HG03460 (cell line): ENCODE measurements at regions not wholly inside any gene's neighbourhood (a gene's known extent, or its start where the extent isn't known, plus 50 kb on each side); places are given as distances from the start of the nearest gene placed in this dataset.
"Not testable (repeated sequence)": the region's sequence is repeated elsewhere in the genome, so short reads cannot be mapped to it uniquely, and the experiment has no call there.

Experiments used
- ATAC-seq: cut with Tn5 transposase; IDR thresholded peaks from one replicate; pipeline ENCODE4 v1.9.1; 2021; ENCODE audit not compliant: unreplicated experiment

- ATAC-seq: not testable (repeated sequence)
Measured at GRCh38 chr17:45585794-45586650, 95.5 kb upstream of the PLEKHM1 start.

- not testable (repeated sequence) for ATAC-seq
Measured at GRCh38 chr17:45586651-45586934, 96.1 kb upstream of the PLEKHM1 start.

GRCh38 chr17:45592433-45592923 lies 102.0 kb upstream of the PLEKHM1 start:
- not testable (repeated sequence) for ATAC-seq

GRCh38 chr17:45596347-45596746 lies 105.8 kb upstream of the PLEKHM1 start:
- ATAC-seq: not testable (repeated sequence)

- not testable (repeated sequence) for ATAC-seq
Measured at GRCh38 chr17:45600052-45601012, 109.8 kb upstream of the PLEKHM1 start.

GRCh38 chr17:45601013-45601412 lies 110.5 kb upstream of the PLEKHM1 start:
- ATAC-seq: not testable (repeated sequence)

GRCh38 chr17:45601605-45602539 lies 111.4 kb upstream of the PLEKHM1 start:
- not testable (repeated sequence) for ATAC-seq

GRCh38 chr17:45605751-45606150 lies 115.2 kb upstream of the PLEKHM1 start:
- ATAC-seq: not testable (repeated sequence)

GRCh38 chr17:45619984-45620405 lies 129.5 kb upstream of the PLEKHM1 start:
- peak; percentile 99 for ATAC-seq

GRCh38 chr17:45620468-45620867 lies 129.9 kb upstream of the PLEKHM1 start:
- ATAC-seq: peak; percentile 46

GRCh38 chr17:45621087-45621486 lies 130.6 kb upstream of the PLEKHM1 start:
- ATAC-seq: not testable (repeated sequence)

- not testable (repeated sequence) for ATAC-seq
Measured at GRCh38 chr17:45622295-45622694, 131.8 kb upstream of the PLEKHM1 start.

- ATAC-seq: no peak
Measured at GRCh38 chr17:45628019-45628418, 137.5 kb upstream of the PLEKHM1 start.

GRCh38 chr17:45631941-45632340 lies 141.4 kb upstream of the PLEKHM1 start:
- ATAC-seq: no peak

GRCh38 chr17:45639297-45639849 lies 144.7 kb upstream of the CRHR1 start:
- no peak for ATAC-seq

GRCh38 chr17:45640141-45640850 lies 143.8 kb upstream of the CRHR1 start:
- no peak for ATAC-seq

GRCh38 chr17:45641541-45641940 lies 142.6 kb upstream of the CRHR1 start:
- ATAC-seq: no peak

GRCh38 chr17:45643591-45643990 lies 140.5 kb upstream of the CRHR1 start:
- ATAC-seq: no peak

GRCh38 chr17:45644637-45645036 lies 139.5 kb upstream of the CRHR1 start:
- ATAC-seq: not testable (repeated sequence)
